A549 (cell line): ENCODE measurements at regions not wholly inside any gene's neighbourhood (a gene's known extent, or its start where the extent isn't known, plus 50 kb on each side); places are given as distances from the start of the nearest gene placed in this dataset.
A peak's percentile ranks its signal among the peaks of the same experiment; 100 is the strongest.

Experiments
- ATAC-seq, 2 experiments: fragments of 200-7000 bp in 1 of 2; fragments of >200 bp in 1 of 2; cut with Nextera tagmentation in 1 of 2; cut with Tn5 transposase in 1 of 2; 3 replicates each; pipeline versions ENCODE4 v1.8.0 to v1.9.1; 2018 to 2020; ENCODE audit warnings: mild to moderate bottlenecking in 1 of 2, moderate library complexity in 1 of 2
- CTCF ChIA-PET: fragments of 300-600 bp; sonication (Branson Sonifier 250); formaldehyde crosslinking; extraction: SDS; loops from one replicate; lab custom pipeline; 2021; ENCODE audit warnings: antibody characterized with exemption, inconsistent platforms; lab: Yijun Ruan, JAX
- POLR2A ChIA-PET: fragments of 350-600 bp; formaldehyde crosslinking; extraction: SDS; loops from one replicate; lab custom pipeline; 2021; ENCODE audit warnings: antibody characterized with exemption, inconsistent platforms; lab: Yijun Ruan, JAX
- DNase-seq, 2 experiments: peaks; one replicate each; pipeline versions ENCODE4 v3.0.0 to v3.0.0-alpha.2; 2011 to 2016; ENCODE audit warnings: low read depth in 1 of 2, low spot score in 1 of 2
- FAIRE-seq: peaks from 2 replicates; lab custom pipeline; 2011; peaks lifted over from hg19 to GRCh38; lab: Jason Lieb, UNC
- H3K27ac ChIP-seq, 2 experiments: fragments of >200 bp; sonication (Bioruptor Twin); formaldehyde crosslinking; 3 replicates each; pipeline ENCODE4 v1.5.1; 2016 to 2017
- H3K4me1 ChIP-seq: fragments of >200 bp; sonication (Bioruptor Twin); formaldehyde crosslinking; 3 replicates; pipeline ENCODE4 v1.6.1; 2016
- H3K4me2 ChIP-seq: fragments of >200 bp; sonication (Bioruptor Twin); formaldehyde crosslinking; 3 replicates; pipeline ENCODE4 v1.6.1; 2016
- H3K4me3 ChIP-seq: fragments of >200 bp; sonication (Bioruptor Twin); formaldehyde crosslinking; 3 replicates; pipeline ENCODE4 v1.5.1; 2016
- H3K9me3 ChIP-seq: fragments of >200 bp; sonication (Bioruptor Twin); formaldehyde crosslinking; 3 replicates; pipeline ENCODE4 v1.6.1; 2016
- CBX8 ChIP-seq: fragments of 200-600 bp; sonication (generic); IDR thresholded peaks from 2 replicates; pipeline ENCODE4 v1.6.1; 2016
- CHD2 ChIP-seq: fragments of 150-350 bp; IDR thresholded peaks from 2 replicates; pipeline ENCODE4 v1.6.1; 2014; ENCODE audit warnings: low read length; ENCODE audit not compliant: partially characterized antibody
- FOSL2 ChIP-seq, 2 experiments: fragments of 450-650 bp in 1 of 2; fragments of >200 bp in 1 of 2; sonication (Bioruptor Twin) in 1 of 2; formaldehyde crosslinking; IDR thresholded peaks; 2 replicates each; pipeline versions ENCODE4 v1.5.0 to v1.6.1; 2016 to 2020; ENCODE audit warnings: mild to moderate bottlenecking in 1 of 2, moderate library complexity in 1 of 2
- KDM1A ChIP-seq: fragments of 200-600 bp; sonication (generic); IDR thresholded peaks from 2 replicates; pipeline ENCODE4 v1.6.1; 2016; ENCODE audit warnings: low read depth, mild to moderate bottlenecking
- KDM5A ChIP-seq: fragments of 200-600 bp; sonication (generic); IDR thresholded peaks from 2 replicates; pipeline ENCODE4 v1.6.1; 2016; ENCODE audit warnings: antibody characterized with exemption, mild to moderate bottlenecking
- MYC ChIP-seq: IDR thresholded peaks from 2 replicates; pipeline ENCODE4 v1.6.1; 2012; ENCODE audit warnings: mild to moderate bottlenecking, inconsistent platforms, low read length, improper control_type of control experiment, borderline replicate concordance
- NR3C1 ChIP-seq: fragments of >200 bp; sonication (Bioruptor Twin); formaldehyde crosslinking; IDR thresholded peaks from 3 replicates; pipeline ENCODE4 v1.6.1; 2017
- POLR2A ChIP-seq: IDR thresholded peaks from 2 replicates; pipeline ENCODE4 v1.6.1; 2012; ENCODE audit warnings: mild to moderate bottlenecking, low read length
- RARB ChIP-seq: fragments of 250-450 bp; sonication (Bioruptor Pico); IDR thresholded peaks from 2 replicates; pipeline ENCODE4 v1.8.0; 2021; ENCODE audit warnings: mild to moderate bottlenecking, moderate library complexity
- SREBF2 ChIP-seq: fragments of 450-650 bp; IDR thresholded peaks from 2 replicates; pipeline ENCODE4 v1.6.1; 2014; ENCODE audit warnings: mild to moderate bottlenecking, moderate library complexity
- TFCP2L1 ChIP-seq: fragments of 250-450 bp; sonication (Bioruptor Pico); IDR thresholded peaks from 2 replicates; pipeline ENCODE4 v1.5.0; 2021; ENCODE audit warnings: mild to moderate bottlenecking
- ZFP36 ChIP-seq: fragments of 450-650 bp; IDR thresholded peaks from 2 replicates; pipeline ENCODE4 v1.6.1; 2014; ENCODE audit warnings: borderline replicate concordance; ENCODE audit not compliant: partially characterized antibody
- ZNF302 ChIP-seq: fragments of 250-450 bp; sonication (Bioruptor Pico); IDR thresholded peaks from 2 replicates; pipeline ENCODE4 v1.9.0; 2021; ENCODE audit warnings: inconsistent platforms, mild to moderate bottlenecking, moderate library complexity
- WGBS: methylation state at CpG from one replicate; pipeline ENCODE4 v1.1.6; 2017; ENCODE audit errors: missing lambda C conversion rate; 5-methylcytosine and 5-hydroxymethylcytosine counted together
- TF ChIP-seq, protein P1 (sequence below): fragments of >200 bp; sonication (Bioruptor Twin); formaldehyde crosslinking; IDR thresholded peaks from 3 replicates; pipeline ENCODE4 v1.5.1; 2016
- TF ChIP-seq, protein P2 (sequence below): IDR thresholded peaks from 2 replicates; pipeline ENCODE4 v1.6.1; 2012; ENCODE audit warnings: low read depth, borderline replicate concordance
- TF ChIP-seq, protein P3 (sequence below): fragments of >200 bp; sonication (Bioruptor Twin); formaldehyde crosslinking; IDR thresholded peaks from 3 replicates; pipeline ENCODE4 v1.6.1; 2016
- TF ChIP-seq, protein P4 (sequence below): fragments of >200 bp; sonication (Bioruptor Twin); formaldehyde crosslinking; IDR thresholded peaks from 2 replicates; pipeline ENCODE4 v1.6.1; 2016
- TF ChIP-seq, protein P5 (sequence below): fragments of 250-450 bp; sonication (Bioruptor Pico); IDR thresholded peaks from 2 replicates; pipeline ENCODE4 v1.5.0; 2021; ENCODE audit warnings: mild to moderate bottlenecking, moderate library complexity, borderline replicate concordance
- TF ChIP-seq, protein P6 (sequence below): IDR thresholded peaks from 2 replicates; pipeline ENCODE4 v1.6.1; 2012

DNA sequence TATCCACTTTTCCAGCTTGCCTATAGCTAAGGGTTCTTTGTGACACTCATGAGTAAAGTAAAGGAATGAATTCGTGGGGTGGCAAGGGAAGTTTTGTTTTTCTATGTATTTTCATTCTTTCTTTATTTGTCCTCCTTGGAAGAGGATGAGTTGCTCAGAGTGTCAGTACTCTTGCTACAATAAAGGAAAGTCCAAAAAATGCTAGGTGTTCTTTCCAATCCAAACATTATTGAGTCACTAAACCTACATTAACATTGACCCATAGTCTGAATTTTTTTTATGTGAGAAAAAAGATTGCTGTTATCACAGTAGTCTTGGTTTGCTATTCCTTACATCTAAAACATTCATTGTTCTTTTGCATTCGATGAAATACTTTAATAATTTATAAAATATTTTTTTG is 959.9 kb upstream of the ADGRL4 start (continued):
- TF ChIP-seq FOSL2 (IDR thresholded peaks at IDR 0.05) (no peak), FOSL2 (CRISPR knock-in tag; IDR thresholded peaks at IDR 0.05) (no peak), RARB (CRISPR knock-in tag) (no peak), KDM5A (no peak), TFCP2L1 (no peak)
- TF ChIP-seq, protein P1, sequence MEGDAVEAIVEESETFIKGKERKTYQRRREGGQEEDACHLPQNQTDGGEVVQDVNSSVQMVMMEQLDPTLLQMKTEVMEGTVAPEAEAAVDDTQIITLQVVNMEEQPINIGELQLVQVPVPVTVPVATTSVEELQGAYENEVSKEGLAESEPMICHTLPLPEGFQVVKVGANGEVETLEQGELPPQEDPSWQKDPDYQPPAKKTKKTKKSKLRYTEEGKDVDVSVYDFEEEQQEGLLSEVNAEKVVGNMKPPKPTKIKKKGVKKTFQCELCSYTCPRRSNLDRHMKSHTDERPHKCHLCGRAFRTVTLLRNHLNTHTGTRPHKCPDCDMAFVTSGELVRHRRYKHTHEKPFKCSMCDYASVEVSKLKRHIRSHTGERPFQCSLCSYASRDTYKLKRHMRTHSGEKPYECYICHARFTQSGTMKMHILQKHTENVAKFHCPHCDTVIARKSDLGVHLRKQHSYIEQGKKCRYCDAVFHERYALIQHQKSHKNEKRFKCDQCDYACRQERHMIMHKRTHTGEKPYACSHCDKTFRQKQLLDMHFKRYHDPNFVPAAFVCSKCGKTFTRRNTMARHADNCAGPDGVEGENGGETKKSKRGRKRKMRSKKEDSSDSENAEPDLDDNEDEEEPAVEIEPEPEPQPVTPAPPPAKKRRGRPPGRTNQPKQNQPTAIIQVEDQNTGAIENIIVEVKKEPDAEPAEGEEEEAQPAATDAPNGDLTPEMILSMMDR = no peak
- TF ChIP-seq, protein P2, sequence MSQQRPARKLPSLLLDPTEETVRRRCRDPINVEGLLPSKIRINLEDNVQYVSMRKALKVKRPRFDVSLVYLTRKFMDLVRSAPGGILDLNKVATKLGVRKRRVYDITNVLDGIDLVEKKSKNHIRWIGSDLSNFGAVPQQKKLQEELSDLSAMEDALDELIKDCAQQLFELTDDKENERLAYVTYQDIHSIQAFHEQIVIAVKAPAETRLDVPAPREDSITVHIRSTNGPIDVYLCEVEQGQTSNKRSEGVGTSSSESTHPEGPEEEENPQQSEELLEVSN = no peak

DNA sequence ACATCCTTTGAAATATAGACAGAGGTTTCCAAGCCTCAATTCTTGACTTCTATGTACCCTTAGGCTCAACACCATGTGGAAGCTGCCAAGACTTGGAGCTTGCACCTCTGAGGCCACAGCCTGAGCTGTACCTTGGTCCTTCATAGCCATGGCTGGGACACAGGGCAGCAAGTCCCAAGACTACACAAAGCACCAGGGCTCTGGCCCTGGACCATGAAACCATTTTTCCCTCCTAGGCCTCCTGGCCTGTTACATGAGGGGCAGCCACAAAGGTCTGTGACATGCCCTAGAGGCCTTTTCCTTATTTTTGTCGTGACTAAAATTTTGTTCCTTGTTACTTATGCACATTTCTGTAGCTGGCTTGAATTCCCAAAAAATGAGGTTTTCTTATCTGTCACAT is 953.1 kb upstream of the ADGRL4 start:
- whole genome bisulfite sequencing = 0% methylated on average over 1 of the region's 1 CpG
- peak; percentile 6 for TF ChIP-seq ZFP36
- TF ChIP-seq CBX8 = no peak
- no peak for TF ChIP-seq CHD2
- no peaks in the 10 kb centered on the region; the same call in 2 of the 3 replicates for H3K9me3 ChIP-seq
- H3K27ac ChIP-seq = no peak overlapping the region
- no peaks in the 10 kb centered on the region for H3K4me1 ChIP-seq
- POLR2A ChIA-PET = no interaction called here
- H3K4me3 ChIP-seq = no peak overlapping the region
- no peak overlapping the region for H3K4me2 ChIP-seq
- ATAC-seq (no peak), DNase-seq (no peak), FAIRE-seq (no peak)
- CTCF ChIA-PET = no interaction called here

DNA sequence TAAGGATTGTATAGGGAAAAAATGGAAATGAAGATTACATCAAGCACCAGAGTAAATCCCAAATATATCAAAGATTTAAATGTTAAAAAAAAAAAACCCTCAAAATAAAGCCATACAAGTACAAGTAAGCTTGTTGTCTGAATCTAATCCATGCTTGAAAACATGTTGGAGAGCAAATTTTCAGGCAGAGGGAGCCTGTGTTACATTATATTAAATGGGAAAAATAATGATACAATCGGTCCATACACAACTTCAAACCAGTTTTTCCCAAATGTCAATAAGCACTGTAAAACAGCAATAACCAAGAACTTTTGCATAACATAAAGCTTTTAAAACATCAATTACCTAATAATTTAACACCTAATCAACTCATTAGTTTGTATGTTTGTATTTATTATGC is 949.4 kb upstream of the ADGRL4 start:
- ATAC-seq (no peak), DNase-seq (no peak), FAIRE-seq (no peak)
- Histone ChIP-seq H3K4me2 (no peak overlapping the region), H3K27ac (no peak overlapping the region), H3K4me1 (no peaks in the 10 kb centered on the region), H3K4me3 (no peak overlapping the region), H3K9me3 (no peaks in the 10 kb centered on the region; the same call in 2 of the 3 replicates)
- ChIA-PET CTCF (no interaction called here), POLR2A (no interaction called here)
- TF ChIP-seq POLR2A (no peak), ZNF302 (no peak), KDM5A (no peak), KDM1A (no peak), MYC (no peak), NR3C1 (no peak), SREBF2 (no peak)
- TF ChIP-seq, protein P1 = no peak
- TF ChIP-seq, protein P3, sequence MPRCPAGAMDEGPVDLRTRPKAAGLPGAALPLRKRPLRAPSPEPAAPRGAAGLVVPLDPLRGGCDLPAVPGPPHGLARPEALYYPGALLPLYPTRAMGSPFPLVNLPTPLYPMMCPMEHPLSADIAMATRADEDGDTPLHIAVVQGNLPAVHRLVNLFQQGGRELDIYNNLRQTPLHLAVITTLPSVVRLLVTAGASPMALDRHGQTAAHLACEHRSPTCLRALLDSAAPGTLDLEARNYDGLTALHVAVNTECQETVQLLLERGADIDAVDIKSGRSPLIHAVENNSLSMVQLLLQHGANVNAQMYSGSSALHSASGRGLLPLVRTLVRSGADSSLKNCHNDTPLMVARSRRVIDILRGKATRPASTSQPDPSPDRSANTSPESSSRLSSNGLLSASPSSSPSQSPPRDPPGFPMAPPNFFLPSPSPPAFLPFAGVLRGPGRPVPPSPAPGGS = no peak
- TF ChIP-seq, protein P4, sequence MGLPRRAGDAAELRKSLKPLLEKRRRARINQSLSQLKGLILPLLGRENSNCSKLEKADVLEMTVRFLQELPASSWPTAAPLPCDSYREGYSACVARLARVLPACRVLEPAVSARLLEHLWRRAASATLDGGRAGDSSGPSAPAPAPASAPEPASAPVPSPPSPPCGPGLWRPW = no peak
- TF ChIP-seq, protein P5, sequence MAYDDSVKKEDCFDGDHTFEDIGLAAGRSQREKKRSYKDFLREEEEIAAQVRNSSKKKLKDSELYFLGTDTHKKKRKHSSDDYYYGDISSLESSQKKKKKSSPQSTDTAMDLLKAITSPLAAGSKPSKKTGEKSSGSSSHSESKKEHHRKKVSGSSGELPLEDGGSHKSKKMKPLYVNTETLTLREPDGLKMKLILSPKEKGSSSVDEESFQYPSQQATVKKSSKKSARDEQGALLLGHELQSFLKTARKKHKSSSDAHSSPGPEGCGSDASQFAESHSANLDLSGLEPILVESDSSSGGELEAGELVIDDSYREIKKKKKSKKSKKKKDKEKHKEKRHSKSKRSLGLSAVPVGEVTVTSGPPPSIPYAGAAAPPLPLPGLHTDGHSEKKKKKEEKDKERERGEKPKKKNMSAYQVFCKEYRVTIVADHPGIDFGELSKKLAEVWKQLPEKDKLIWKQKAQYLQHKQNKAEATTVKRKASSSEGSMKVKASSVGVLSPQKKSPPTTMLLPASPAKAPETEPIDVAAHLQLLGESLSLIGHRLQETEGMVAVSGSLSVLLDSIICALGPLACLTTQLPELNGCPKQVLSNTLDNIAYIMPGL = no peak
- TF ChIP-seq, protein P6, sequence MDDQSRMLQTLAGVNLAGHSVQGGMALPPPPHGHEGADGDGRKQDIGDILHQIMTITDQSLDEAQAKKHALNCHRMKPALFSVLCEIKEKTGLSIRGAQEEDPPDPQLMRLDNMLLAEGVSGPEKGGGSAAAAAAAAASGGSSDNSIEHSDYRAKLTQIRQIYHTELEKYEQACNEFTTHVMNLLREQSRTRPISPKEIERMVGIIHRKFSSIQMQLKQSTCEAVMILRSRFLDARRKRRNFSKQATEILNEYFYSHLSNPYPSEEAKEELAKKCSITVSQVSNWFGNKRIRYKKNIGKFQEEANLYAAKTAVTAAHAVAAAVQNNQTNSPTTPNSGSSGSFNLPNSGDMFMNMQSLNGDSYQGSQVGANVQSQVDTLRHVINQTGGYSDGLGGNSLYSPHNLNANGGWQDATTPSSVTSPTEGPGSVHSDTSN = no peak
- WGBS = 0% methylated on average over 1 of the region's 1 CpG
